Urothelium cell line (cell line): ENCODE measurements at regions not wholly inside any gene's neighbourhood (a gene's known extent, or its start where the extent isn't known, plus 50 kb on each side); places are given as distances from the start of the nearest gene placed in this dataset.

Source experiments
- DNase-seq: peaks from one replicate; pipeline ENCODE4 v3.0.0; 2011; ENCODE audit warnings: low spot score, mixed read lengths
- FAIRE-seq: peaks from 2 replicates; lab custom pipeline; 2011; peaks lifted over from hg19 to GRCh38; lab: Jason Lieb, UNC

GRCh38 chr7:114021135-114021534 is 102.3 kb upstream of the PPP1R3A start:
- FAIRE-seq: no peak
- DNase-seq: no peak

- no peak for FAIRE-seq
- DNase-seq: no peak
Observed at GRCh38 chr7:114008696-114009095, 89.9 kb upstream of the PPP1R3A start.

GRCh38 chr7:114007386-114007785 is 88.6 kb upstream of the PPP1R3A start:
- FAIRE-seq: no peak
- DNase-seq: no peak

- no peak for DNase-seq
- FAIRE-seq: no peak
Observed at GRCh38 chr7:113998934-113999333, 80.1 kb upstream of the PPP1R3A start.

- DNase-seq: no peak
- no peak for FAIRE-seq
Observed at GRCh38 chr7:113996405-113996804, 77.6 kb upstream of the PPP1R3A start.

- DNase-seq (no peak), FAIRE-seq (no peak)
Observed at GRCh38 chr7:113986216-113986615, 67.4 kb upstream of the PPP1R3A start.

GRCh38 chr7:113976508-113976907 is 57.7 kb upstream of the PPP1R3A start:
- DNase-seq: no peak
- FAIRE-seq: no peak

GRCh38 chr7:113968713-113969112 is 49.9 kb upstream of the PPP1R3A start:
- FAIRE-seq (no peak), DNase-seq (no peak)
